ENCODE measurements at regions not wholly inside any gene's neighbourhood (a gene's known extent, or its start where the extent isn't known, plus 50 kb on each side); places are given as distances from the start of the nearest gene placed in this dataset.
A peak's percentile ranks its signal among the peaks of the same experiment; 100 is the strongest.

DNA sequence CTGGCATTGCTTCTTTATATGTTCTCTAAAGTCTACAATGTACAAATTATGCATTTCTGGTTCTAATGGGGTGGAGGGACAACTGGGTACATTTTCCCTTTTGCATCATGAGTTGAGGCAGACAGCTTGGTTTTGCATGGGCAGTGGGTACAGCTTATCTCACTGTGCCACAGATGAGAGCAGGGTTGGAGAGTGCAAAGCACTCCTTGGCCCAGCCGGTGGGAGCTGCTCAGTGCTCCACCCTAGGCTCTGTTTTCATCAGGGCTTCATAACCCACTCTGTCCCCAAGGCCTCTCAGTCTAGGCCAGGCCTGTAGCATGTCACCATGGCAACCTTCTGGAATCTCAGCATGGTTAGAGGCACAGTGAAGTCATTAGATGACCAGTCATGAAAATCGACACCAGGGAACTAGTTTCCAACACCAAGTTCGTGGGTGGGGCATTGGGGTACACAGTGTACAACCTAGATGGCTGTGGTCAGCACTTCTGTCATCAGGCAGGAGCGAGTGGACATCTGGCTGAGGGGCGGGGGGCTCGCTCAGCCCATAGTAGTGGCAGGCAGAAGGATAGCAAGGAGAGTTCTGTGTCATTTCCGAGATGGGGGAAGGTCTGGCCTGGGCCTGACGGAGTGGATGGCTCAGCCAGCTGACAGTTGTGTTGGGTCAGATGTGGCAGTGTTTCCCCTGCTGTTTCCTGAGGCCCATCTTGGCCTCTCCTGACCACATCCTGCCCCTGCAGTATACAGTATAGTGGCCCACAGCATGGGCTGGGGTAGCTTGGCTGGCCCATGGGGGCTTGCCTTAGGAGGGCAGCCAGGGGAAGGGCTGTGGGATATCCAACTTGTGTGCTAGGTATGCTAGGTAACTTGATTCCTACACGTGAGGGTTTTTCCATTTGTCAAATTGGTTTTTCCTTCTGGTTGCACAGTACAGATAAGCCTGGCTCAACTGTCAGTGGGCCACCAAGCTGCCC, 75.7 kb upstream of the PRR23C start:
- Histone ChIP-seq H3K27ac (peak overlapping the region in 2 of 4 donors; percentile 21 to 33), H3K36me3 (no peaks in the 10 kb centered on the region), H3K4me1 (peaks cover 0 to 11% (median 3%) of the 10 kb centered on the region in 3 donors), H3K9me3 (no peaks in the 10 kb centered on the region), H3K4me3 (no peak overlapping the region), H3K27me3 (no peaks in the 10 kb centered on the region)
- intact Hi-C loops (cut with DNase I) = no loop called here
- 57 to 59% methylated on average over 7 of the region's 9 CpGs for WGBS, 2 donors
- no peak for DNase-seq
- no peak for TF ChIP-seq POLR2A (IDR thresholded peaks at IDR 0.05)
- TF ChIP-seq, protein P1, sequence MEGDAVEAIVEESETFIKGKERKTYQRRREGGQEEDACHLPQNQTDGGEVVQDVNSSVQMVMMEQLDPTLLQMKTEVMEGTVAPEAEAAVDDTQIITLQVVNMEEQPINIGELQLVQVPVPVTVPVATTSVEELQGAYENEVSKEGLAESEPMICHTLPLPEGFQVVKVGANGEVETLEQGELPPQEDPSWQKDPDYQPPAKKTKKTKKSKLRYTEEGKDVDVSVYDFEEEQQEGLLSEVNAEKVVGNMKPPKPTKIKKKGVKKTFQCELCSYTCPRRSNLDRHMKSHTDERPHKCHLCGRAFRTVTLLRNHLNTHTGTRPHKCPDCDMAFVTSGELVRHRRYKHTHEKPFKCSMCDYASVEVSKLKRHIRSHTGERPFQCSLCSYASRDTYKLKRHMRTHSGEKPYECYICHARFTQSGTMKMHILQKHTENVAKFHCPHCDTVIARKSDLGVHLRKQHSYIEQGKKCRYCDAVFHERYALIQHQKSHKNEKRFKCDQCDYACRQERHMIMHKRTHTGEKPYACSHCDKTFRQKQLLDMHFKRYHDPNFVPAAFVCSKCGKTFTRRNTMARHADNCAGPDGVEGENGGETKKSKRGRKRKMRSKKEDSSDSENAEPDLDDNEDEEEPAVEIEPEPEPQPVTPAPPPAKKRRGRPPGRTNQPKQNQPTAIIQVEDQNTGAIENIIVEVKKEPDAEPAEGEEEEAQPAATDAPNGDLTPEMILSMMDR (IDR thresholded peaks at IDR 0.05) = no peak

DNA sequence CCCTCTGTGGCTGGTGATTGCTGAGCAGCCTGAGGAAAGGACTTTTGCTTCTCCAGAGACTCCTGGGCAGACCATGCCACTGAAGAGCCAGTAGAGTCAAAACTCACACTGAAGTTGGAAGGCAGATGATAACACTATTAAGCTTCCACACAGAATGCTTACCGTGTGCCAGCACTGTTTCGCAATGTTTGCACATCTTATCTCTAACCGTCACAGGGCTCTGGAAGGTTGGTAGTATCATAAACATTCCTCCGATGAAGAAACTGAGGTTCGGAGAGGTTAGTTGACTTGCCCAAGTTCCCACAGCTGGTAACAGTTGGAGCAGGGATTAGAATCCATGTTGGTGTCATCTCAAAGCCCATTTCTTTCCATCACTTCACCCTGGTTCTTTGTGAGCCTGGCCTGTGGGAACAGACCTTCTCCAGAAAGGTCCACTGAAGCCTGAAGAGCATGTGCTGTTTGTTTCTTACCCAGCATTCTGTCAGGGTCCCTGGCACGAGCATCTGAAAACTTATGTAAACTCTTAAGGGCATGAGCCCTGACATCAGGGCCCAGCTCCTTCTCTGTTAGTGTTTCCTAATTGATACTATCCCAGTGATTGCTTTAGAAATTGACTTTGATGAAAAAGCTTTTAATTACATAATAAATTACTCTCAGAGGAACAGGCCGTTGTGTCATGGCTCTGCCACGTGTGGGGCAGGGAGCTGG, 77.0 kb upstream of the PRR23C start:
- H3K9me3 ChIP-seq = no peaks in the 10 kb centered on the region
- peaks cover 0 to 11% (median 3%) of the 10 kb centered on the region in 3 donors for H3K4me1 ChIP-seq
- no peak overlapping the region for H3K4me3 ChIP-seq
- DNase-seq = no peak
- WGBS, 2 donors = 40 to 50% methylated on average over 7 to 8 of the region's 8 CpGs
- H3K27me3 ChIP-seq = no peaks in the 10 kb centered on the region
- TF ChIP-seq, protein P1 (IDR thresholded peaks at IDR 0.05) = no peak
- no peak for TF ChIP-seq POLR2A (IDR thresholded peaks at IDR 0.05)
- peak overlapping the region in 2 of 4 donors; percentile 15 to 33 for H3K27ac ChIP-seq
- H3K36me3 ChIP-seq = no peaks in the 10 kb centered on the region
- intact Hi-C loops (cut with DNase I) = no loop called here

DNA sequence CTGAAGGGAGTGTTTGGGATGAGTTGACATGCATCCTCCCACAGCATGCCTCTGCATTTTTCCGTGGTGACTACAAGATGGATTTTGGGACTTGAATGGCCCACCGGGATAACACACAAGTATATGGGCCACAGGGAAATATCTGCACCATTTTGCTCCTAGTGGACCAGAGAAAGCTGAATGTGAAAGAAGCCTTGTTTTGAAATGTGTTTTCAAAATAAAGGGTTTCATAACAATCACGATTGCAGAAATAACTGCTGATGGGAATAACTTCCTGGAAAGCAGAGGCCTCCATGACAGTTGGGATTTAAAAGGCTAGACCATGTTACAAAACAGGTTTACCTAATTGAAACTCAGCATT, 77.5 kb upstream of the PRR23C start:
- Histone ChIP-seq H3K27me3 (no peaks in the 10 kb centered on the region), H3K4me1 (peaks cover 0 to 11% (median 3%) of the 10 kb centered on the region in 3 donors), H3K27ac (peak overlapping the region in 2 of 4 donors; percentile 33 to 39), H3K36me3 (no peaks in the 10 kb centered on the region), H3K9me3 (no peaks in the 10 kb centered on the region), H3K4me3 (no peak overlapping the region)
- TF ChIP-seq, protein P1 (IDR thresholded peaks at IDR 0.05) = no peak
- no peak for TF ChIP-seq POLR2A (IDR thresholded peaks at IDR 0.05)
- DNase-seq = no peak
- intact Hi-C loops (cut with DNase I) = no loop called here
- 38 to 52% methylated on average over 3 of the region's 3 CpGs for WGBS, 2 donors

DNA sequence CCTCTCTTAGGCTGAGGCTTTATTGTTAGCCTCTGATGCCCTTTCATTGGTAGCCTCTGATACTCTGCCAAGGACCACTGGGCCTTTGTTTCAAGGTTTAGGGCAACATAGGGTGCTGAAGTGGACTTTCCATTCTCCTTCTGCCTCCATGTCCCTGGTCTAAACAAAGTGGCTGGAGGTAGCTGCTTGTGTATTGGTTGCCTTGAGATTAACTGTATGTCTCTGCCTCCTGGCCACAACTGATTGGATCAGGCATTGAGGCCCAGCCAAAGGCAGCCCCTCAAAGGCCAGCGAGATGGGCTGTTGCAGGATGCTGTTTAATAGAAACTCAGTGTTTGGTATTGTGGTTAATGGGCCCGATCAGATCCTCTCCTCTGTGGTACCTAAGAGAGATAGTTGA, 77.9 kb upstream of the PRR23C start:
- Histone ChIP-seq H3K4me1 (peaks cover 0 to 11% (median 3%) of the 10 kb centered on the region in 3 donors), H3K27me3 (no peaks in the 10 kb centered on the region), H3K27ac (peak overlapping the region in 3 of 4 donors; percentile 31 to 39 (median 33)), H3K4me3 (no peak overlapping the region), H3K36me3 (no peaks in the 10 kb centered on the region), H3K9me3 (no peaks in the 10 kb centered on the region)
- intact Hi-C loops (cut with DNase I) = no loop called here
- WGBS, 2 donors = 89 to 96% methylated on average over 2 of the region's 2 CpGs
- DNase-seq = no peak
- TF ChIP-seq POLR2A (IDR thresholded peaks at IDR 0.05) = no peak
- TF ChIP-seq, protein P1 (IDR thresholded peaks at IDR 0.05) = no peak

All from esophagus squamous epithelium (tissue), 5 donors.